HG03175 (cell line): ENCODE measurements at regions not wholly inside any gene's neighbourhood (a gene's known extent, or its start where the extent isn't known, plus 50 kb on each side); places are given as distances from the start of the nearest gene placed in this dataset.
"Not testable (repeated sequence)": the region's sequence is repeated elsewhere in the genome, so short reads cannot be mapped to it uniquely, and the experiment has no call there.

Experiments used
- ATAC-seq: cut with Tn5 transposase; IDR thresholded peaks from one replicate; pipeline ENCODE4 v1.9.1; 2021; ENCODE audit warnings: mild to moderate bottlenecking, moderate library complexity; ENCODE audit not compliant: unreplicated experiment

DNA sequence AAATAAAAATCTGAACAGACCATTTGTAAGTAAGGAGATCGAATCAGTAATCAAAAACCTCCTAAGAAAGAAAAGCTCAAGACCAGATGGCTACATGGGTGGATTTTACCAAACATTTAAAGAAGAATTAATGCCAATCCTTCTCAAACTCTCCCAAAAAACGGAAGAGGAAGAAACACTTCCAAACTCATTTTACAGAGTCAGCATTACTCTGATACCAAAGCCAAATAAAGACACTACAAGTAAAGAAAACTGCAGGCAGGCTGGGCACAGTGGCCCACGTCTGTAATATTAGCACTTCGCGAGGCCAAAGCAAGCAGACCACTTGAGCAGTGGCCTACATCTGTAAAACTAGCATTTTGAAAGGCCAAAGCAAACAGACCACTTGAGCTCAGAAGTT, 159.8 kb downstream of the DPY19L2 start:
- ATAC-seq, result no peak

DNA sequence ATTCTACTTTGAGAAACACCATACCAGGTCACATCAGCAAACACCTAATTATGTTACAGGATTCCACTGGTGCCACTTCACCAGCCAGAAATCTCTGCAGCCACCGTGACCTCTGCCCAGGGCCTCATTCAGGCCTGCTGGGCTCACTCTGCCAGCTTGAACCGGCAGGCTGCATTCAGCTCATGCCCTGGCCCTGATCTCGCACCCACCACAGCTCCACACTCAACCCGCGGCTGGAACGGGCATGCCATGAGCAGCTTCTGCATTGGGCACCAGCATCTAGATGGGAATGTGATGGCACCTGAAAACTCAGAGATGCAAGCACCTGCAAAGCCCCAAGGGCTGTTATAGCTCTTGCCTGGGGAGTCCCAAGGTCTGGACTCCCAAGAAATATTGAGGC, 168.7 kb downstream of the DPY19L2 start:
- no peak for ATAC-seq

DNA sequence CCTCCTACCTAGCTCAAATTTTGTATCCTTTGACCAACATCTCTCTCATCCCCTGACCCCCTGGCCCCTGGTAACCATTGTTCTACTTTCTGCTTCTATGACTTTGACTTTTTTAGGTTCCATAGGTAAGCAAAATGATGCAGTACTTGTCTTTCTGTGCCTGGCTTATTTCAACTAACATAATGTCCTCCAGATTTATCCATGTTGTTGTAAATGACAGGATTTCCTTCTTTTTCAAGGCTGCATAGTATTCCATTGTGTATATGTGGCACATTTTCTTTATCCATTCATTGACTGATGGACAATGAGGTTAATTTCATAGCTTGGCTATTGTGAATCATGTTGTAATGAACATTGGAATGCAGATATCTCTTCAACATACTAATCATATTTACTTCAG, 170.1 kb downstream of the DPY19L2 start:
- no peak for ATAC-seq

DNA sequence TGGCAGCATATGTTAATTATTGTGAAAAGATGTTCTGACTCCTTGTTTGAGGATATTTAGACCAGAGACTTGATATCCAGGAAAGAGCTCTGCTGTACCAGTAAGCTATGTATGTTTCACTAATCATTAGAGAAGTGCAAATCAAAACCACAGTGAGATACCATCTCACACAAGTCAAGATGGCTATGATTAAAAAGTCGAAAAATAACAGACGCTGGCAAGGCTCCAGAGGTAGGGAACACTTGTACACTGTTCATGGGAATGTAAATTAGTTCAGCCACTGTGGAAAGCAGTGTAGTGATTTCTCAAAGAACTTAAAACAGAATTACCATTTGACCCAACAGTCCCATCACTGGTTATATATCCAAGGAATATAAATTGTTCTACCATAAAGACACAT, 171.6 kb downstream of the DPY19L2 start:
- no peak for ATAC-seq

DNA sequence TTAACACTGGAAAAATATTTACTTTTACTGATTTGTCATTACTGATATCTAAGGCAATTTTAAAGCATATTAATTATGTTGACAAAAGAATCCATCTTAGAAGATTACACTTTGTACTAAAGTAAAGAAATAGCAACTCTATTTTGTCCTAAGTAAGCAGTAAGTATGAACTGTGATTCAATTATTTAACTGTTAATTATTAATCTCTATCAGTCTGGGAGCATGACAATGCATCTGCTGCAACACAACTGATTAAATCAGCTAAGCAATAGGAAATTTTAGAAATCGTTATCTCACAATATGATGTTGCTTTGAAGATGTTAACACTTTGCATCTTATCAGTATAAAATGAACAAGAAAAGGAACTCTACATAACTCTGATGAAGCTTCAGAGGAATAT, 172.3 kb downstream of the DPY19L2 start:
- no peak for ATAC-seq

DNA sequence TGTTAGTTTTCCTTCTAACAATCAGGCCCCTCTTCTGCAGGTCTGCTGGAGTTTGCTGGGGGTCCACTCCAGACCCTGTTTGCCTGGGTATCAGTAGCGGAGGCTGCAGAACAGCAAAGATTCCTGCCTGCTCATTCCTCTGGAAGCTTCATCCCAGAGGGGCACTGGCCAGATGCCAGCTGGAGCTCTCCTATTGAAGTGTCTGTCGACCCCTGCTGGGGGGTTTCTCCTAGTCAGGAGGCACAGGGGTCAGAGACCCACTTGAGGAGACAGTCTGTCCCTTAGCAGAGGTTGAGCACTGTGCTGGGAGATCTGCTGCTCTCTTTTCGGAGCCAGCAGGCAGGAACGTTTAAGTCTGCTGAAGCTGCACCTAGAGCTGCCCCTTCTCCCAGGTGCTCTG, 174.9 kb downstream of the DPY19L2 start:
- ATAC-seq, result not testable (repeated sequence)

DNA sequence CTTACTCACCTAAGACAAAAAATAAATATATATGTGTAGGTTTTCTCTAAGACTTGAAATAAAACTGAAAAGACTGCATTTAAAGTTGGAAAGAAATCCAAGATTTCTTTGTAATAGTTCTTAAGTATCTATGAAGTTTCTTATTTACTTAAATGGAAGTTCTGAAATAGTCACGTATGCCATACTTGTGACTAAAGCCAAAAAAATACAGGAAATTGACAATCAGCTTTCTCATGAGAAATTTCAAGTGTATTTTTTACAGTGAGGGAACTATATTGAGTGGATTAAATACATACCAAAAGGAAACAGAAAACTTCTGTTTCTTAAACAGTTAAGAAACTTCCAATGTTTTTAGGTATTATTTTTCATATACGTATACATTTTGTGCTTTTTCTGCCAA, 188.1 kb downstream of the DPY19L2 start:
- no peak for ATAC-seq

DNA sequence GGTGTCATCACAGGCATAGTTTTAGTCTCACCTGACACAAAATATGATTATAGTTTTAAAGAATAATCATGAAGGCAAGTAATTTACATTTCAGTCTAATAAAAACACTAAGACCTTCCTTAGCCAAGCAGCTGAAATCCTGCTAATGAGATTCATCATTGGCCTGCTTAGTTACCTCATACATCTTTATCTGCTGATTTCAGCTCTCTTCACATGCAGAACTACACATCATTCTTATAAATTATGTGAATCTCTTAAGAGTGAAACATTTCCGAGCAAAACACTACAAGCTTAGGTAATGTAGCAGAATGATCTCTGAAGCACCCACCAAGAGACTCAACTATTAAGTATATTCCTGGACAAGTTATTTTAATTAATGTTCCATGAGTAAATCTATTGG, 198.1 kb downstream of the DPY19L2 start:
- ATAC-seq, result no peak

DNA sequence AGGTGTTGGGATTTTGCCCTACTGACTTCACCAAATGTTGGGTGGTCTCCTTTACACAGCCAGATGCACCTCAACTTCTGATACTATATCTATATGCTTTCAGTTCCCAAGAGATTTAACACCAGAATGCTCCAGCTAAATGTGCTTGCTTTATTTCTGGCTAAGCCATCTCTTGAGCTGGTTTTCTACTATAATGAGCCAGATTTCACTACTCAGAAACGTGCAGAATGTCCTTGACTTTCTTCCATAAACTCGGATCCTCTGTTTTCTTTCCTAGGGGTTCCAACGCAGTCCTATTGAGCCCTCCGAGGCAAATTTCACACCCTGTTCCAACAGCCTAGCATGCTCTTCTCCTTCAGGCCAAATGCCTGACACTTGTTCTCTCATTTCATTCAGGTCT, 200.3 kb downstream of the DPY19L2 start:
- no peak for ATAC-seq

DNA sequence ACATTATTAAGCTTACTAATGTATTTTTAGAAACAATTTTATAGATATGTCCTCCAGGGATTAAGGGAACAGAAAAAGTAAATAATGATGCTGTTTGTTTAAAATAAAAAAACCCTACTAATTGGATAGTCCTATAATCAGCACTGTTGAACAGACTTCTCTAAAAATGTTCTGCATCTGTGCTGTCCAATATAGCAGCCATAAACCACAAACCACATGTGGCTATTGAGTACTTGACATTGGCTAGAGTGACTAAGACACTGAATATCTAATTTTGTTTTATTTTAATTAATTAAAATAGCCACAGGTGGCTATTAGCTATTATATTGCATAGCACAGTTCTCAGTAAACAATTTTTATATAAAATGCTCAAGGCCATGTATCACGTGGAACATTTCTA, 210.4 kb downstream of the DPY19L2 start:
- ATAC-seq, result no peak

DNA sequence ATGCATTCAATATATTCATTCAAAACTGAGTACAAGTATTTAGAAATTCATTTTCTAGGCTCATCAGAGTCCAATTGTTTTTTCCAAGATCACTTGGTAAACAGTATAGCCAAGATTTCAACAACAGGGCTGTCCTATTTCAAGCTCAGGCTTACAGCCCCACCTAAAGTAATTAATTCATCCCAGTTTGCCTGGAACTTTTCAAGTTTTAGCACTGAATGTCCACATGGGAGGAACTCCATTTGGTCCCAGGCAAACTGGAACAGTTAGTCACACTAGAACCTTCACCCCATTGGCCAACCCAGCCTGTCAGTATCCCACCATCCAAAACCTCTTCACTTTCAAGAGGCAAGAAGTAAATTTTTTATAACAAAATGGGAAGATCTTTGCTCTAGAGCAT, 210.9 kb downstream of the DPY19L2 start:
- ATAC-seq, result no peak

DNA sequence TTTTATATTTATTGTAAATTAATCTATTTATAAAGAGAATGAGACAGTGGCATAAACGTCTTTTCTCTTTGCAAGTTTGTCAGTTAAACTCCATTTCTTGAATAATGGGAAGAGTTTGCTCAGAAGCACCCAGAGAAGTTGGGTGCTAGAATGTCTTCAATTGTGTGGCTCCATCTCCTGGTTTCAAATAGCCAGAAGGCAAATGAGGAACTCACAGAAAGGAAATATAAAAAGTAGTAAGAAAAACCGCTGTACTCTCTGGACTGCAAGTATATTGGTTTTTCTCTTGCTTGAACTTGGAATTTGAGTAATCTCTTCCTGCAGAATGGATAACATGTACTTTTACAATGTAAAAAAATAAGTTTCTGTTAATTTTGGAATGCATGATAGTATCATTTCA, 217.5 kb downstream of the DPY19L2 start:
- ATAC-seq, result no peak

DNA sequence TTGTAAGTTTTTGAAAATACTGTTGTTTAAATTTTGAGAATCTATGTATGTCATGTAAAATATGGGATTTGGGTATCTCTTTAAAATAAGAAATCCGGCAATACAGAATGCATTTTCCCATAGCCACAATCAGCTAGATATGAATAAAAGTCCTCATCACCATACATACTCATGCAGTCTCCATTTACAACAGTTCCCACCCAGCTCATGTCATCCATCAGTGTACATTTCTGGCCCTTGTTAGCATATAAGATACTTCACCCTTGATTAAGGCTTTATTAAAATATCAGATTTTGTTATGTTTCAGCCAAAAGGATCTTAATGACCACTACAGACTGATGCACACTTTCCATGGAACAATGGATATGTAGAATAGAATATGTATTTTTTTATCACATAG, 218.0 kb downstream of the DPY19L2 start:
- ATAC-seq, result no peak

DNA sequence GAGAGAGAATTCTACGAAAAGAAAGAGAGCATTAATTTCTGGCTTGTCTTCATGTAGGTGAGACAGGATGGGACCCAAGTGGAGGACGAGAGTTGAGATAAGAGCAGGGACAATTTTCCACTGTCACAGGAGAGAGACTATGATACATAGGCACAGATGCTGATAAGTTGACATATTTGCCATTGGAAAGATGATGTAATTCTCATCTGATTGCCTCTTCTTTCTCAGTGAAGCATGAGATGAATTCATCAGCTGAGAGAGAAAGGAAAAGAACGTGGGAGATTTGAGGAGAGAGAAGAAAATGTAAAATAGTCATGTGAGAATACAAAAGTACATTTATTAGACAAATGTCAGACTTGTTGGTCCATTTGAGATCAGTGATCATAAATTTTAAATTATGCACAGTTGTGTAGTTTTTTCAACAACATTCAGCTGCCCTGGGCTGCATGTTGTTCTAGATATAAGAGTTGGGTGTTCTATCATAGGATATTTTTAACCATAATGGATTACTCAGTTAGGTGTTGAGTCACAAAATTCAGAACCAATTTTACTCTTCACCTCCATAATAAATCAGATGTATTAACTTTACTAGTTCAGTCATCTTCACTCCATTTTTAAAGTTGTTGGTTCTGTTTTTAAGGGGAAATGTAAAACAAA, 222.9 kb downstream of the DPY19L2 start:
- ATAC-seq, result no peak

DNA sequence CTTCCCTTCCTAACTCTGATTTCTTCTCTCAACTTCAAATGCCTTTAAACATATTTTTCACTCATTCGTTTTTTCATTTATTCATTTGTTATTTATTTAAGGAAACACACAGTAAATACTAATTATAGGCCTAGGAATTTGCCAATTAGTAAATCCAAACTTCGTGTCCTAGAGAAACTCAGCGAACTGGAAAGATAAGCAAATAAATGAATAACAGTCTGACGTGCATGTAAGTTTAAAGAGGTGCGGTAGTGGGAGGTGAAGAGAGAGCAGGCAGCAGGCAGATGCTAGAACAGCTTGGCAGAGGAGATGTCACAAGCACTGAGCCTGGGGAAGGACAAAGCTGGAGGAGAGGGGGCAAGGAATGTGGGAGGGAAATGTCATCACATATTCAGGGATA, 228.2 kb downstream of the DPY19L2 start:
- no peak for ATAC-seq

DNA sequence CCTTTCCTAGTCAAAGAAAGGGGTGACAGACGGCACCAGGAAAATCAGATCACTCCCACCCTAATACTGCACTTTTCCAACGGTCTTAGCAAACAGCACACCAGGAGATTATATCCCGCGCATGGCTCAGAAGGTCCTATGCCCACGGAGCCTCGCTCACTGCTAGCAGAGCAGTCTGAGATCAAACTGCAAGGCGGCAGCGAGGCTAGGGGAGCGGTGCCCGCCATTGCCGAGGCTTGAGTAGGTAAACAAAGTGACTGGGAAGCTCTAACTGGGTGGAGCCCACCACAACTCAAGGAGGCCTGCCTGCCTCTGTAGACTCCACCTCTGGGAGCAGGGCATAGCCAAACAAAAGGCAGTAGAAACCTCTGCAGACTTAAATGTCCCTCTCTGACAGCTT, 233.9 kb downstream of the DPY19L2 start:
- not testable (repeated sequence) for ATAC-seq

DNA sequence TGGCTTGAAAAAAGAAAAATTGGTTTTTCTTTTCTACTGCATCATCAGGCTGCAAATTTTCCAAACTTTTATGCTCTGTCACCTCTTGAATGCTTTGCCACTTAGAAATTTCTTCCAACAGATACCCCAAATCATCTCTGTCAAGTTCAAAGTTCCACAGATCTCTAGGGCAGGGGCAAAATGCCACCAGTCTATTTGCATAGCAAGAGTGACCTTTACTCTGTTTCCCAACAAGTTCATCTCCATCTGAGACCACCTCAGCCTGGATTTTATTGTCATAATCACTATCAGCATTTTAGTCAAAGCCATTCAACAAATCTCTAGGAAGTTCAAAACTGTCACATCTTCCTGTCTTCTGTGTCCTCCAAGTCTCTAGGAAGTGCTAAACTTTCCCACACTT, 240.3 kb downstream of the DPY19L2 start:
- not testable (repeated sequence) for ATAC-seq

DNA sequence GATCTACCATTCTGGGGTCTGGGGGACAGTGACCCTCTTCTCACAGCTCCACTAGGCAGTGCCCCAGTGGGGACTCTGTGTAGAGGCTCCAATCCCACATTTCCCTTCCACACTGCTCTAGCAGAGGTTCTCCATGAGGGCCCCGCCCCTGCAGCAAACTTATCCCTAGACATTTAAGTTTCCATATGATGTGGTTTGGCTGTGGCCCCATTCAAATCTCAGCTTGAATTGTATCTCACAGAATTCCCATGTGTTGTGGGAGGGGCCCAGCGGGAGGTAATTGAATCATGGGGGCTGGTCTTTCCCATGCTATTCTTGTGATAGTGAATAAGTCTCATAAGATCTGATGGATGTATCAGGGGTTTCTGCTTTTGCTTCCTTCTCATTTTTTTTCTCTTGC, 241.3 kb downstream of the DPY19L2 start:
- not testable (repeated sequence) for ATAC-seq

DNA sequence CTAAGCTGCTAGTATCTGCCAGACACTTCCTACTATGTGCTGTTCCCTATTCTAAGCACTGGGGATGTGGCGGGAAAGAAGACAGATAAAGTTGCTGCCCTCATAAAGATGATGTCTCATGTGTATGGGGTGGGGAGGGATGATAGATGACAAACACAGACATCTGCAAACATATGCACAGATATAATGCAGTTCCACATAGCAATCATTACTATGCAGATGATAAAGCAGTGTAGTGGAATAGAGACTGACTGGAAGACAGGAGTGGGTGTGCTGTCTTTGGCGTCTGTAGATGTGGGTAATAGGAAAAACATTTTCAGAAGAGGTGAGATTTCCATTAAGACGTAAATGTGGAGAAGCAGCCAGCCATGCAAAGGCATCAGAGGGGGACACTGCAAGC, 243.6 kb downstream of the DPY19L2 start:
- ATAC-seq, result no peak

DNA sequence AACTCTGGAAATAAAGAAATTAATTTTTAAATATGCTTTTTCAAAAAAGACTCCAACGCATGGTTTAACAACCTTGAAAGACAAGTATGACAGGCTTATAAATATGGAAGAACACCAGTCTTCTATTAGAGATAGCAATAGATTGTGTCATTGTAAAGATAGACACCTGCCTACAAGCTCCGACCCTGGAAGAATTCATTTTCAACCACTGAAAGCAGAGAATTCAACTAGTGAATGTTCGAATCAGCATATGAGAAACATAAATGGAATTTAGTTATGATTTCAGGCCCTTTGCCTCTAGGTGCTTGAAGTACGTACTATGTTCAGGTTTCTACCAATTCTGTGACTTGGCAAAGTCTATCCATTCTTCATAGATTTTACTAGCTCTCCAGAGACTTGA, 244.5 kb downstream of the DPY19L2 start:
- no peak for ATAC-seq

DNA sequence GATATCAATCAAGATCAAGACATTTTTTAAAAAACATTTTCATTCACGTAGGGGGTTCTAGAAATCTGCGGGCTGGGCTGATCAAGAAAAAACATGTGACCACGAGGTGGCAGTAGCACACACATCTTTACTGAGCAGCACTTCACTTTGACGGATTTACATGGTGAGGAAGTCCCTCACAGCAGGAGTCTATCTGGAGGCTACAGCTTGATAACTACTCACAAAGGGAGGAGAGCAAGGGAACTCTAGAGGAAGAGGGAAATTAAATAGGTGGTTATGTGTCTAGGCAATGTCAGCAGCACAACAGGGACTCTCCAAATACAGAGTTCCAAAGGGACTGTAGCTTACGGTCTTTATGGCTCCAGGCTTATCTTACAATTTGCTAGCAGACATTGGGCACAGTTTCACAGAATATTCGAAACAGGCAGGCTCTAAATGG, 248.1 kb downstream of the DPY19L2 start:
- peak; percentile 94 for ATAC-seq

DNA sequence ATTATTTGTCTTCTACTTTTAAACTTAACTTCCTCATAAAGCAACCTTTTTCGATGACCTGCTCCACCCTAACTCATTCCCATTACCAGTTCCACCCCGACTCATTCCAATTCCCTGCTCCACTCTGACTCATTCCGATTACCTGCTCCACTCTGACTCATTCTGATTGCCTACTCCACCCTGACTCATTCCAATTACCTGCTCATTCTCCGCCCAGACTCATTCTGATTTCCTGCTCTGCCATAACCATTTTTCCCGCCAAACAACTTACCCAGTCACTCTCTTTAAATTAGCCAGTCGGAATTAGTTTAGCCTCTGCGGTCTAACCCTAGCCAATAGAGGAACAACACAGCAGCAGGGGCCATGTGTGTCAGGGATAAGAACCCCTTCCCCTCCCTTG, 249.1 kb downstream of the DPY19L2 start:
- ATAC-seq, result no peak

DNA sequence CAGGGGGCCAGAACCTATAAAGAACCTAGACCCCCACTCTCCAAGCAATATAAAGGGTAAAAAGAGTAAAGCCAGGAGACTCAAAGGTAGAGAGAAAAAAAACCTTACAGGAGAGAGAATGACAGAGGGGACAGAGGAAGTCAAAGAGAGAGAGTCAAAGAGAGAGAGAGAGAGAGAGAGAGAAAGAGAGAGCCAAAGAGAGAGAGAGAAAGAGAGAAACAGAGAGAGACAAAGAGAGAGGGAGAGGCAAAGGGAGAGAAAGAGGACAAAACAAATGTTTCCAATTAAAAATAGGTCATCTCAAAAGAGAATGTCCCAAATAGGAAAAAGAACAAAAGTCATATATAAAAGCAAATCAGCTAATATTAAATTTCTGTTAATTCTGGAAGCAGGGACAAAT, 251.5 kb downstream of the DPY19L2 start:
- no peak for ATAC-seq
